Uterus (tissue), 3 donors: ENCODE measurements at regions not wholly inside any gene's neighbourhood (a gene's known extent, or its start where the extent isn't known, plus 50 kb on each side); places are given as distances from the start of the nearest gene placed in this dataset.
"Not testable (repeated sequence)": the region's sequence is repeated elsewhere in the genome, so short reads cannot be mapped to it uniquely, and the experiment has no call there.

Experiments used
- DNase-seq, 2 donors: peaks; one replicate each; pipeline ENCODE4 v3.0.0-alpha.2; 2019 to 2020
- H3K27ac ChIP-seq, 2 donors: fragments of 200-600 bp; sonication (generic); 1 replicate in 1 of 2; 2 replicates in 1 of 2; pipeline ENCODE4 v1.5.1; 2016 to 2018
- H3K27me3 ChIP-seq, 2 donors: fragments of 200-600 bp; sonication (generic); one replicate each; pipeline ENCODE4 v1.5.1; 2018 to 2019; ENCODE audit warnings: control low read depth in 1 of 2
- H3K36me3 ChIP-seq, 2 donors: fragments of 200-600 bp; sonication (generic); one replicate each; pipeline ENCODE4 v1.5.1; 2019; ENCODE audit warnings: control low read depth in 1 of 2
- H3K4me1 ChIP-seq, 2 donors: fragments of 200-600 bp; sonication (generic); one replicate each; pipeline ENCODE4 v1.5.1; 2018 to 2019; ENCODE audit warnings: control low read depth in 1 of 2
- H3K4me3 ChIP-seq, 2 donors: fragments of 200-600 bp; sonication (generic); 1 replicate in 1 of 2; 2 replicates in 1 of 2; pipeline ENCODE4 v1.5.1; 2018 to 2019; ENCODE audit warnings: mild to moderate bottlenecking in 1 of 2
- H3K9me3 ChIP-seq, 2 donors: fragments of 200-600 bp; sonication (generic); one replicate each; pipeline ENCODE4 v1.5.1; 2019; ENCODE audit warnings: control low read depth in 1 of 2
- POLR2A ChIP-seq, 2 donors: fragments of 450-650 bp; IDR thresholded peaks; one replicate each; pipeline ENCODE4 v1.6.1; 2016; ENCODE audit warnings: antibody characterized with exemption in 2 of 2, mild to moderate bottlenecking in 1 of 2, moderate library complexity in 1 of 2
- intact Hi-C: fragments of 100-400 bp; cut with DNase I; formaldehyde crosslinking; loops from one replicate; pipeline ENCODE4 v1.15.1; 2023; ENCODE audit warnings: low total_unique reads
- TF ChIP-seq, protein P1 (sequence below), 4 experiments: fragments of 200-600 bp in 2 of 4; fragments of 450-650 bp in 2 of 4; sonication (generic) in 2 of 4; IDR thresholded peaks; one replicate each; pipeline ENCODE4 v1.5.1; 2016 to 2019; ENCODE audit warnings: antibody characterized with exemption in 4 of 4, mild to moderate bottlenecking in 2 of 4, moderate library complexity in 1 of 4
- donor health status: DM: yes; HTN: yes; CAD: no.

DNA sequence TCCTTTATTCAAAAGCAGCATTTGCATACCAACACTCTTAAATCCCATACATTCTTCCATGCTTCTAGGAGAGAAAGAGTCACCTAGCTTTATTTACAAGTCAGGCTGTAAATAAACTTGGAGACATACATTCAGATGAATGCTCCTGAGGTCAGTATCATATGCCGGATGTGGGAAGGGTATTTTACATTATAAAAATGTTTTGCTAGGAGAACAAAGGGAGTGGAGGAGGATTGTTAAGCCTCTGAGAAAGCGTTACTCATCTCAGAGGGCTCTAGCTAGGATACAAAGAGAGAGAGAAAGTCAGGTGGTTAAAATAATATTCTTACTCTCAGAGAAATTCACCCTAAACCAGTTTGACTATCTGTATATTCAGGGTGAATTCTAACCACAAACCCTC, 300.9 kb upstream of the NPSR1 start:
- Histone ChIP-seq H3K4me3 (no peak overlapping the region), H3K27ac (no peak overlapping the region), H3K4me1 (no peaks in the 10 kb centered on the region), H3K9me3 (no peaks in the 10 kb centered on the region), H3K36me3 (no peaks in the 10 kb centered on the region), H3K27me3 (no peaks in the 10 kb centered on the region)
- intact Hi-C loops: no loop called here
- DNase-seq: no peak
- TF ChIP-seq, protein P1, sequence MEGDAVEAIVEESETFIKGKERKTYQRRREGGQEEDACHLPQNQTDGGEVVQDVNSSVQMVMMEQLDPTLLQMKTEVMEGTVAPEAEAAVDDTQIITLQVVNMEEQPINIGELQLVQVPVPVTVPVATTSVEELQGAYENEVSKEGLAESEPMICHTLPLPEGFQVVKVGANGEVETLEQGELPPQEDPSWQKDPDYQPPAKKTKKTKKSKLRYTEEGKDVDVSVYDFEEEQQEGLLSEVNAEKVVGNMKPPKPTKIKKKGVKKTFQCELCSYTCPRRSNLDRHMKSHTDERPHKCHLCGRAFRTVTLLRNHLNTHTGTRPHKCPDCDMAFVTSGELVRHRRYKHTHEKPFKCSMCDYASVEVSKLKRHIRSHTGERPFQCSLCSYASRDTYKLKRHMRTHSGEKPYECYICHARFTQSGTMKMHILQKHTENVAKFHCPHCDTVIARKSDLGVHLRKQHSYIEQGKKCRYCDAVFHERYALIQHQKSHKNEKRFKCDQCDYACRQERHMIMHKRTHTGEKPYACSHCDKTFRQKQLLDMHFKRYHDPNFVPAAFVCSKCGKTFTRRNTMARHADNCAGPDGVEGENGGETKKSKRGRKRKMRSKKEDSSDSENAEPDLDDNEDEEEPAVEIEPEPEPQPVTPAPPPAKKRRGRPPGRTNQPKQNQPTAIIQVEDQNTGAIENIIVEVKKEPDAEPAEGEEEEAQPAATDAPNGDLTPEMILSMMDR (IDR thresholded peaks at IDR 0.05): no peak
- no peak for TF ChIP-seq POLR2A (IDR thresholded peaks at IDR 0.05)

DNA sequence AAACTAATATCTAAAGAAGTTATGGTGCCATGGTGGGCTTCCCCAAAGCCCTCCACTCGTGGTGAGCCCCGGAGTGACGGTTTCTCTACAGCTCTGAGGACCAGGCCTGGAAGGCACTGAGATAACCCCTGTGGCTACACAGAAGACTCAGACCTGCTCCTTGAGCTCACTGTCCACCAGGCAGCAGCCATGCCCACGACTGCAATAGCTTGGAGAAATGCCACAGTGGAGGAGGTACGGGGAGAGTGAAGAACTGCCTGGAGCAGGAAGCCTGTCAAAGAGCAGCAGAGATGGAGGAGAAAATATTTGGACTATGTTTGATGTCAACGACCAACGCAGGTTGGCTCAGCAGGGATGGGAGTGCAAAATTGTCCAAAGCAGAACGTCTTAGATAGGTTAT, 300.1 kb upstream of the NPSR1 start:
- intact Hi-C loops: no loop called here
- Histone ChIP-seq H3K4me1 (no peaks in the 10 kb centered on the region), H3K9me3 (no peaks in the 10 kb centered on the region), H3K27me3 (no peaks in the 10 kb centered on the region), H3K36me3 (no peaks in the 10 kb centered on the region), H3K27ac (no peak overlapping the region), H3K4me3 (no peak overlapping the region)
- no peak for TF ChIP-seq POLR2A (IDR thresholded peaks at IDR 0.05)
- TF ChIP-seq, protein P1 (IDR thresholded peaks at IDR 0.05): no peak
- no peak for DNase-seq

DNA sequence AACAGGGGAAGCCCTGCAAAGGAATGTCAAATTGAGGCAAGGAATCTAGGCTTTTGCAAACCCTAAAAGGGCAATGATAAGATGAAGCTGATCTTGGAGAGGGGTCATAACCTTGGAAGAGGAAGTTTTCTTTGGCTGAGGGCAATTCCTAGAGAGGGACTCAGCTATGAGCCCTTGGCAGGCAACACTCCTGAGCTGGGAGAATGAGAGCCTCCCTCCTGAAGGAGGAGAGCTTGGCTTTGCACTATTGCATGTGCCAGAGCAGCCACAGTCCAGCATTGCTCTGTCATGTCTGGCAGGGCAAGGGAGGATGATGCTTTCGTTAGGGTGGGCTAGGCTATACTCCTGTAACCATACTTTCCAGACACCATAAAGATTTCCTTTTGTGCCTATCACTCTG, 299.4 kb upstream of the NPSR1 start:
- H3K9me3 ChIP-seq, H3K4me3 ChIP-seq, DNase-seq, intact Hi-C loops, H3K36me3 ChIP-seq, H3K4me1 ChIP-seq, H3K27ac ChIP-seq, H3K27me3 ChIP-seq: not testable (repeated sequence)

DNA sequence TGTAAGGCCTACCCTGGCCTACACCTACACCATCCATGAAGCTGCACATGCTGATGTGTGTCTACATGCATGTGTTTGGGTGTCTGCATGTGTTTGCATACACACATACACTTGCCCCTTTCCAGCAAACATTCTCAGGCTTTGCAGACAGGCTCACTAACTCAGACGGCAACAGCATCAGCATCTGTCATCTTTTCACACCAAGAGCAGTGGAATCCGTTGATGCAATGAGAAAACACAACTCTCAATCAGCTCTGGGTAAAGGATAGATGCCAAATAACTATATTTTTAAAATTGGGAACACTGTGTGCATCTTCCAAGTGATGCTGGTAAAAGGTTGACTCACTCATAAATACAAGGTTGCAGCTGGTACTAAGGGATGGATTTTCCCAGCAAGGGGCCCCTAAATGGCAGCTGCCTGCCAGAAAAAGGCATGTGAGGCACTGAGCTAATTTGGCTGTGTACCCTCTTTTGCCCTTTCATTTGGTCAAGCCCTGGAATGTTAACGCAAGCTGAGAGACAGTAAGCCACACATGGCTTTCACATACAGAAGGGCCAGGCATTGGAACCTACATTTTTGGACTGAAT, 296.3 kb upstream of the NPSR1 start:
- no peaks in the 10 kb centered on the region for H3K9me3 ChIP-seq
- TF ChIP-seq, protein P1 (IDR thresholded peaks at IDR 0.05): no peak
- no peak for TF ChIP-seq POLR2A (IDR thresholded peaks at IDR 0.05)
- no peak overlapping the region for H3K4me3 ChIP-seq
- DNase-seq: no peak
- intact Hi-C loops: no loop called here
- no peak overlapping the region for H3K27ac ChIP-seq
- H3K27me3 ChIP-seq: no peaks in the 10 kb centered on the region
- no peaks in the 10 kb centered on the region for H3K36me3 ChIP-seq
- no peaks in the 10 kb centered on the region for H3K4me1 ChIP-seq

DNA sequence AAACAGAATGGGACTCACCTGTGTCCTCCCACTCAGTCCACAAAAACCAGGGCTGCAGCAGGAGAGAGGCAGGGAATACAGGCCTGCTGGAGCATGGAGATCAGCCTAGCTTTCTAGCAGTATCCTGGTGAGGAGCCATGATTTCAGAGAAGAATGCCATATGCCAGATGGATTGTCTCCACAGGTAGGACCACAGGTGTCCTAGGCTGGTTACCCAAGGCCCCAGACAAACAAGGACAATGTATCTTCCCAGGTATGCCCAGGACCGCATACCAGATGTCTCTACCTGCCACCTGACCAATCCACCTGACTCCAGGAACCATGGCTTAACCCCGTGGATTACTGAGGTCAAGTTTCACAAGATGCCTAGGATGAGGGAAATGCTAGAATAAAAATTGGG, 295.4 kb upstream of the NPSR1 start:
- H3K27ac ChIP-seq: no peak overlapping the region
- H3K9me3 ChIP-seq: no peaks in the 10 kb centered on the region
- TF ChIP-seq, protein P1 (IDR thresholded peaks at IDR 0.05): no peak
- TF ChIP-seq POLR2A (IDR thresholded peaks at IDR 0.05): no peak
- H3K4me1 ChIP-seq: no peaks in the 10 kb centered on the region
- intact Hi-C loops: no loop called here
- no peak overlapping the region for H3K4me3 ChIP-seq
- no peaks in the 10 kb centered on the region for H3K36me3 ChIP-seq
- no peak for DNase-seq
- no peaks in the 10 kb centered on the region for H3K27me3 ChIP-seq

DNA sequence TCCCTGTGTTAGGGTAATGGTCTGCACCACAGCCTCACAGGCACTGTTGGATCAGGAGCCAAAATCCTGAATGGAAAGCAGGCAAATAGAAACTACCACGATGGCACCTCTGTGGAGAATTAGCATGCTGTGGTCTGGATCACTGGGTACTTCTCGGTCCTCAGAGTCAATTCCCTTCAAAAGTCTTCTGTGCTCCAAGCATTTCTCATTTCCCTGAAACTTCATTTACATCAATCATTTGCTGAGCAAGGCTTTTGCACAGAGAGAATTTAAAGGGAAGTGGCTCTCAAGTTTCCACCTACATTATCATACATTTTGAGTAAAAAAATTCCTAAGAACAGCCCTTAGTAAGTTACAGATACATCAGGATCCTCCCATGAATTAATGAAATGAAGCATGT, 293.9 kb upstream of the NPSR1 start:
- Histone ChIP-seq H3K9me3 (no peaks in the 10 kb centered on the region), H3K36me3 (no peaks in the 10 kb centered on the region), H3K4me1 (no peaks in the 10 kb centered on the region), H3K27me3 (no peaks in the 10 kb centered on the region), H3K27ac (no peak overlapping the region), H3K4me3 (no peak overlapping the region)
- intact Hi-C loops: no loop called here
- TF ChIP-seq, protein P1 (IDR thresholded peaks at IDR 0.05): no peak
- TF ChIP-seq POLR2A (IDR thresholded peaks at IDR 0.05): no peak
- DNase-seq: no peak
